ENCODE measurements at regions not wholly inside any gene's neighbourhood (a gene's known extent, or its start where the extent isn't known, plus 50 kb on each side); places are given as distances from the start of the nearest gene placed in this dataset.

DNA sequence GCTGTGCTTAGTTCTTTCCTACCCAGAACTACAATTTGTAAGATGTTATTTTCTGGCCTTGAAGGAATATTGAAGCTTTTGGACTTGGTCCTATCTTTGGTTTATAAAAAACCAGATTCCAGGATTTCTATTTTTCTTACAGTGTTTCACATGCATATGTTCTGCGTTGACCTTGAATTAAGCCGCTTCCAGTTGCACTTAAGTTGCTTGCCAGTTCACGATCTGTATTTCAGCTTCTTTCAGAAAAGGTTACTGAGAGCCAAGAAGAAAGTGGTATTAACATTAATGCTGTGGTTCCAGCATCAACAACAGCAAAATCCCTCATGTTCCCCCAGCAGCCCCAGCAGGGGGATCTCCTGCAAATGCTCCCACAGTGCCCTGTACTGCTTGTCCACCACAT lies 156.4 kb upstream of the ADAMTS16 start:
- no peak for TF ChIP-seq FOXA1 (IDR thresholded peaks at IDR 0.05)
- no peak for TF ChIP-seq TARDBP (IDR thresholded peaks at IDR 0.05)
- no peak for TF ChIP-seq LEF1 (IDR thresholded peaks at IDR 0.05; ENCODE audit: borderline replicate concordance)
- TF ChIP-seq BHLHE40 (IDR thresholded peaks at IDR 0.05; ENCODE audit: borderline replicate concordance), result no peak
- no peak for TF ChIP-seq CTBP1 (IDR thresholded peaks at IDR 0.05; ENCODE audit: borderline replicate concordance)
- no peak for TF ChIP-seq L3MBTL2 (conservative IDR thresholded peaks at IDR 0.05)
- no peak for TF ChIP-seq SP1 (IDR thresholded peaks at IDR 0.05)
- TF ChIP-seq FOXK2 (IDR thresholded peaks at IDR 0.05), result no peak
- TF ChIP-seq NFRKB (IDR thresholded peaks at IDR 0.05), result no peak
- no peak for TF ChIP-seq ARNT (IDR thresholded peaks at IDR 0.05)
- no peak for TF ChIP-seq ELF4 (IDR thresholded peaks at IDR 0.05)
- TF ChIP-seq SUZ12 (IDR thresholded peaks at IDR 0.05), result no peak
- no peak for TF ChIP-seq FOXM1 (IDR thresholded peaks at IDR 0.05; ENCODE audit: borderline replicate concordance)
- no peak for DNase-seq (ENCODE audit: extremely low spot score)
- POLR2A ChIA-PET, result no interaction called here
- CTCF ChIA-PET, result no interaction called here

DNA sequence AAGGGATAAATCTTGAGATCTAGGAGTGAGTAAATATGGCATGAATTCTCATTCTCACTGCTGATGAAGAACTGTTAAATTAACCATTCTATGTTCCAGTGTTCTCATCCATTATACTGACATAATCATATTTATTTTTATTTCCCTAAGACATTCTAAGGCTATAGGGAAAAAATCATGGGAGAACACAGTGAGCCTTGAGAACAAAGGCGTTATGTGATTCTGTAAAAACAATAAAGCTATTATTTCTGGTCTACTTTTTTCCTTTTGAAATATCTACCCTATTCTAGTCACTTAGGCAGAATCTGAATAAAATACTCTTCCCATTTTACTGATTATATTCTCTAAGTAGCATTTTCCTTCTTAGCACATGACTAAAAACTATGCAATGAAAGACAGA lies 155.7 kb upstream of the ADAMTS16 start:
- DNase-seq (ENCODE audit: extremely low spot score), result no peak
- ChIA-PET POLR2A (no interaction called here), CTCF (no interaction called here)
- no peak for TF ChIP-seq TARDBP (IDR thresholded peaks at IDR 0.05)
- no peak for TF ChIP-seq FOXM1 (IDR thresholded peaks at IDR 0.05; ENCODE audit: borderline replicate concordance)
- TF ChIP-seq ARNT (IDR thresholded peaks at IDR 0.05), result no peak
- TF ChIP-seq LEF1 (IDR thresholded peaks at IDR 0.05; ENCODE audit: borderline replicate concordance), result no peak
- TF ChIP-seq L3MBTL2 (conservative IDR thresholded peaks at IDR 0.05), result no peak
- TF ChIP-seq ELF4 (IDR thresholded peaks at IDR 0.05), result no peak
- no peak for TF ChIP-seq FOXK2 (IDR thresholded peaks at IDR 0.05)
- TF ChIP-seq NFRKB (IDR thresholded peaks at IDR 0.05), result no peak
- TF ChIP-seq SUZ12 (IDR thresholded peaks at IDR 0.05), result no peak
- no peak for TF ChIP-seq BHLHE40 (IDR thresholded peaks at IDR 0.05; ENCODE audit: borderline replicate concordance)
- TF ChIP-seq CTBP1 (IDR thresholded peaks at IDR 0.05; ENCODE audit: borderline replicate concordance), result no peak
- TF ChIP-seq FOXA1 (IDR thresholded peaks at IDR 0.05), result no peak

DNA sequence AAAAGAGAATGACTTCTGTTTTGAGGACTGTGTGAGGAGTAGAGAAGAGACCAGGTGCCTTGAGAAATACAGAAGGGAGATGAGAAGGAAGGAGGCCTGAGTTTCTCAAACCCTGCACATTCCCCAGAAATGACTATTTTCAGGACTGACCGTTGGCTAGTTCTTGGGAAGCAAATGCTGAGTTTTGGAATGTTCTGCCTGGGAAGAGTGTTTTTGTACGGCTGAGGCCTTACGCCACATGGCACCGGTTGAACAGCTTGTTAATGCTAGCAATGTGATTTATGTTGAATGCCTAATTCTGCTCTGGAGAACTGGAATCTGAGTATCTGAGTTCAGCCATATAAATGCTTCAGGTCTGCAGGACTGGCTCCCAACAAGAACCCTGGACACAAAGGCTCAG lies 152.7 kb upstream of the ADAMTS16 start:
- POLR2A ChIA-PET, result no interaction called here
- no peak for DNase-seq (ENCODE audit: extremely low spot score)
- TF ChIP-seq FOXK2 (IDR thresholded peaks at IDR 0.05), result no peak
- no peak for TF ChIP-seq HDGF (IDR thresholded peaks at IDR 0.05; ENCODE audit: borderline replicate concordance)
- no peak for TF ChIP-seq ELF4 (IDR thresholded peaks at IDR 0.05)
- no peak for TF ChIP-seq FOXA1 (IDR thresholded peaks at IDR 0.05)
- TF ChIP-seq L3MBTL2 (conservative IDR thresholded peaks at IDR 0.05), result no peak
- CTCF ChIA-PET, result no interaction called here

DNA sequence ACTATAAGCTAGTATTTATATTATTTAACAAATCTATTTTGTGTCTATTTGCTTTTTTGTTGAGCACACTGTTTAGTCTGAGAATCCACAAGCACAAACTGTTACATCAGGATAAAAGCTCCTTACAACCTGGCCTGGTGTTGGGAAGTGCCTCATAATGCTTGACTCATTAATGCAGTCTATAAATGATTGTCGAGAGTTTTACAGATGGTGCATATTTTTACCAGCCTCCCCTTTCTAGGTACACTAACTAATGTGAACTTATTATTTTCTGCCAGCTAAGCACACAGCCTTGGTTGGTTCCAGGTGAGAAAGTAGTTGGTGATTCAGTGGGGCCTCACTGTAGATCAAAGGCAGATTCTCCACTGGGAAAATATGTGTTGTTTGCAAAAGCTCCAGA lies 151.0 kb upstream of the ADAMTS16 start:
- TF ChIP-seq FOXM1 (IDR thresholded peaks at IDR 0.05; ENCODE audit: borderline replicate concordance) (no peak), ARNT (IDR thresholded peaks at IDR 0.05) (no peak), TARDBP (IDR thresholded peaks at IDR 0.05) (no peak)
- CTCF ChIA-PET, result interaction anchor here (0.9 kb wide), 1 partner anchor 429 kb away, joined by 3 read pairs; no protein-coding TSS in a partner anchor
- DNase-seq (ENCODE audit: extremely low spot score), result no peak
- POLR2A ChIA-PET, result no interaction called here

DNA sequence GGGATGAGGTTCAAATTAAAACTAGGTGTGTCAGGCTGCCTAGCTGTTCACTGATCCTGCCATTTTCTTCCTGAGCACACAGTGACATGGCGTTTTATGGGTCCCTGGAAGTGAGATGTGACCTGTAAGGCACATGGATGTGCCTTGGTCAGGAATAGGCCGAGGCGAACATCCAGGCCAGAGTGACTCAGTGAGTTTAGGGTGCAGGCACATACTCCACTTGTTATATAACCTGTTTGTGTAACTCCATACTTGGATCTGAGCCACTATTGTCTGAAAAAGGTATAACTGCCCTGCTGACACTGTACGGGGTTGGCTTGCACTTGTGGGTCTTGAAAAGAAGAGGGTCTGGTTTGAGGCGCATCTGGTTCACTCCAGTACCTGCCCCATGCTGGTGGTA lies 150.1 kb upstream of the ADAMTS16 start:
- no peak for DNase-seq (ENCODE audit: extremely low spot score)
- TF ChIP-seq LEF1 (IDR thresholded peaks at IDR 0.05; ENCODE audit: borderline replicate concordance), result no peak
- TF ChIP-seq, protein P1, sequence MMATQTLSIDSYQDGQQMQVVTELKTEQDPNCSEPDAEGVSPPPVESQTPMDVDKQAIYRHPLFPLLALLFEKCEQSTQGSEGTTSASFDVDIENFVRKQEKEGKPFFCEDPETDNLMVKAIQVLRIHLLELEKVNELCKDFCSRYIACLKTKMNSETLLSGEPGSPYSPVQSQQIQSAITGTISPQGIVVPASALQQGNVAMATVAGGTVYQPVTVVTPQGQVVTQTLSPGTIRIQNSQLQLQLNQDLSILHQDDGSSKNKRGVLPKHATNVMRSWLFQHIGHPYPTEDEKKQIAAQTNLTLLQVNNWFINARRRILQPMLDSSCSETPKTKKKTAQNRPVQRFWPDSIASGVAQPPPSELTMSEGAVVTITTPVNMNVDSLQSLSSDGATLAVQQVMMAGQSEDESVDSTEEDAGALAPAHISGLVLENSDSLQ (IDR thresholded peaks at IDR 0.05), result no peak
- TF ChIP-seq HDGF (IDR thresholded peaks at IDR 0.05; ENCODE audit: borderline replicate concordance), result no peak
- no peak for TF ChIP-seq NFRKB (IDR thresholded peaks at IDR 0.05)
- no peak for TF ChIP-seq L3MBTL2 (conservative IDR thresholded peaks at IDR 0.05)
- TF ChIP-seq ARNT (IDR thresholded peaks at IDR 0.05), result no peak
- no peak for TF ChIP-seq SP1 (IDR thresholded peaks at IDR 0.05)
- TF ChIP-seq ELF4 (IDR thresholded peaks at IDR 0.05), result no peak
- no peak for TF ChIP-seq FOXK2 (IDR thresholded peaks at IDR 0.05)
- no peak for TF ChIP-seq TARDBP (IDR thresholded peaks at IDR 0.05)
- no peak for TF ChIP-seq FOXA1 (IDR thresholded peaks at IDR 0.05)
- ChIA-PET POLR2A (no interaction called here), CTCF (interaction anchor here (1.0 kb wide), 1 partner anchor 48 kb away, joined by 4 read pairs; no protein-coding TSS in a partner anchor)

DNA sequence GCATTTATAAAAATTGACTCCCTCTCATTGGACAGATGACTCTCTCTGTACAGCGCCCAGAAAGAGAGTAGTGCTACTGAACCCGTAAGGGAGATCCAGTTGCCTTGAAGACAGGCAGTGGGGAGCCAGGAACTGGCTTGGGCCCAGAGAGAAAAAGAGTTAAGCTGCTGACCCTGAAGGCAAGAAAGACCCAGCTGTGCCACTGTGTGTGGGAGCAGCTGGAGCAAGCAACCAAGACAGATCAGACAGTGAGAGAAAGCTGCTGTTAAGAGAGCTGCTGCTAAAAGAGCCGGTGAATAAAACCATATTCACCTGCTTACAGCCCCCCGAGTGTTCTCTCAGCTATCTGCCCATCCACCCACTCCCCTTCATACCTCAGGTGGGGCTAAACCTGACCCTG lies 149.7 kb upstream of the ADAMTS16 start:
- no peak for TF ChIP-seq NFRKB (IDR thresholded peaks at IDR 0.05)
- no peak for TF ChIP-seq FOXA1 (IDR thresholded peaks at IDR 0.05)
- TF ChIP-seq, protein P1 (IDR thresholded peaks at IDR 0.05), result no peak
- no peak for TF ChIP-seq TARDBP (IDR thresholded peaks at IDR 0.05)
- no peak for TF ChIP-seq ELF4 (IDR thresholded peaks at IDR 0.05)
- TF ChIP-seq SUZ12 (IDR thresholded peaks at IDR 0.05), result no peak
- no peak for TF ChIP-seq LEF1 (IDR thresholded peaks at IDR 0.05; ENCODE audit: borderline replicate concordance)
- TF ChIP-seq CTBP1 (IDR thresholded peaks at IDR 0.05; ENCODE audit: borderline replicate concordance), result no peak
- no peak for TF ChIP-seq ZNF384 (IDR thresholded peaks at IDR 0.05)
- TF ChIP-seq FOXM1 (IDR thresholded peaks at IDR 0.05; ENCODE audit: borderline replicate concordance), result no peak
- DNase-seq (ENCODE audit: extremely low spot score), result no peak
- ChIA-PET POLR2A (no interaction called here), CTCF (interaction anchor here (0.6 to 1.0 kb wide), 2 partner anchors 48 to 70 kb away, joined by 3 to 4 read pairs; no protein-coding TSS in a partner anchor)

DNA sequence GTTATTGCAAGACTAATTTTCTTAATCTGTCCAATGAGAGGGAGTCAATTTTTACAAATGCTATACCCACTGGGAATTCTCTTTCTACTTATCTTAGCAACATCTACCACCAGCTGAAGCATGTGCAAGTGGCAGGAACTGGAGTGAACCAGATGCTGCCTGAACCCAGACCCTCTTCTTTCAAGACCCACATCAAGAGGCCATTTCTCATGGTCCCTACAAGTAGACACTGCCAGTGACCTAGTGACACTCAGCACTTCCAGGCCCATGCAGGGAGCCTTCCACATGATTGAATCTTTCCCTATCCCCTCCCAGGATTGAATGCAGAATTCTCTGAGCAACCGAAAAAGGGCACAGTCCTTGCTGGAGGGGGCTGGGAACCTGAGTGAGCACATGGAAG lies 148.2 kb upstream of the ADAMTS16 start:
- POLR2A ChIA-PET, result no interaction called here
- TF ChIP-seq, protein P1 (IDR thresholded peaks at IDR 0.05), result no peak
- no peak for TF ChIP-seq CTBP1 (IDR thresholded peaks at IDR 0.05; ENCODE audit: borderline replicate concordance)
- no peak for TF ChIP-seq FOXM1 (IDR thresholded peaks at IDR 0.05; ENCODE audit: borderline replicate concordance)
- TF ChIP-seq L3MBTL2 (conservative IDR thresholded peaks at IDR 0.05), result no peak
- no peak for TF ChIP-seq ARNT (IDR thresholded peaks at IDR 0.05)
- TF ChIP-seq ZNF384 (IDR thresholded peaks at IDR 0.05), result no peak
- no peak for TF ChIP-seq LEF1 (IDR thresholded peaks at IDR 0.05; ENCODE audit: borderline replicate concordance)
- no peak for TF ChIP-seq FOXK2 (IDR thresholded peaks at IDR 0.05)
- CTCF ChIA-PET, result no interaction called here
- no peak for DNase-seq (ENCODE audit: extremely low spot score)

Data from HEK293T (cell line).